Fibroblast of lung (primary cell): ENCODE measurements at regions not wholly inside any gene's neighbourhood (a gene's known extent, or its start where the extent isn't known, plus 50 kb on each side); places are given as distances from the start of the nearest gene placed in this dataset.

Source experiments
- CTCF ChIP-seq, 2 donors: IDR thresholded peaks in 1 of 2; conservative IDR thresholded peaks in 1 of 2; 1 replicate in 1 of 2; 2 replicates in 1 of 2; pipeline ENCODE4 v1.5.1; 2011 to 2012; ENCODE audit warnings: low read length in 2 of 2, control low read depth in 1 of 2, inconsistent platforms in 1 of 2, low read depth in 1 of 2, mild to moderate bottlenecking in 1 of 2
- EZH2 ChIP-seq: IDR thresholded peaks from 2 replicates; pipeline ENCODE4 v1.5.1; 2012; ENCODE audit warnings: low read length, control low read depth, mild to moderate bottlenecking; ENCODE audit errors: missing control alignments

GRCh38 chr3:59426821-59427565, 377.2 kb upstream of the CFAP20DC start:
- TF ChIP-seq CTCF (conservative IDR thresholded peaks at IDR 0.05 in 1 of 2, IDR thresholded peaks at IDR 0.05 in 1 of 2; ENCODE audit: low read depth in 1 of 2, low read length in 2 of 2): no peak
- TF ChIP-seq EZH2: no peak
